ENCODE measurements at regions not wholly inside any gene's neighbourhood (a gene's known extent, or its start where the extent isn't known, plus 50 kb on each side); places are given as distances from the start of the nearest gene placed in this dataset.

DNA sequence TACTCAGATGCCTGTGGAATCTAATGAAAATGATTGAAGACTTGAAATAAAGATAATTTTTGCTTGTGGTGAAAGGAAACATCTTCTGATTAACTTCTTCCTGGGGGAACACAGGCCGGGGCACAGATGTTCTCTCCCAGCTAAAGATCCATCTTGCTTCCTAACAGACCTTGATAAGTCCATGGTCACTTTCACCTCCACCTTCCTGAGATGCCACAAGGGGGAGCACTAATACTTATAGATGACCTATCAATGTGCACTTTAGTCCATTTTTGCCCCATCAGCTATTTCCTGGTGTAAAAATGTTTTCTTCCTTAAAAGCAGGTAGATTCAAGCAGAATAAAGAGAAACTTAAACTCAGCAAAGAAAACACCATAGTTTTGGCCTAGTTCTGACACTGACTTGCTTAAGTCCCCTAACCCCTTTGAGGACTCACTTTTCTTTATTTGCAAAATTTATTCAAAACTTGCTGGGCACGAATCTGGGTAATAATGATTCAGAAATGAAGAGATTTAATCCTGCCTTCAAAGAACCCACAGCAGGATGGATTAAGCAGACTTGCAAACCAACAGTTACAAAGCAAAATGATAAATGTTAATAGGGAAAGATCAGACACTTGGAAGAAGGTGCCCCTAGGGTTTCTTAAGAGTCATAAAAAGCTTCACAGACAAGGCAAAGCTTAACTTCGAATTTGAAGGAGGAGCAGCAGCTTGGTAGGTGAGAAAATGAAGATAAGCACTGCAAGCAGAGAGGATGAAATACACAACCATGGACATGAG, 158.7 kb downstream of the RAB38 start:
- Histone ChIP-seq H3K4me3 (no peak overlapping the region), H3K27me3 (ENCODE audit: insufficient read depth in 3 of 3, low read length in 2 of 3) (no peaks in the 10 kb centered on the region), H3K27ac (no peak overlapping the region), H3K4me1 (no peaks in the 10 kb centered on the region), H3K9me3 (no peaks in the 10 kb centered on the region), H3K36me3 (ENCODE audit: insufficient read depth in 1 of 2, low read depth in 1 of 2) (no peaks in the 10 kb centered on the region)
- ATAC-seq (peak; percentile 61 to 88 (median 66)), DNase-seq (peak; percentile 27 to 28)
- 28 to 38% (median 35%) methylated on average over 3 of the region's 3 CpGs for WGBS, 3 donors
- intact Hi-C loops (cut with DNase I) = no loop called here
- TF ChIP-seq, protein P1, sequence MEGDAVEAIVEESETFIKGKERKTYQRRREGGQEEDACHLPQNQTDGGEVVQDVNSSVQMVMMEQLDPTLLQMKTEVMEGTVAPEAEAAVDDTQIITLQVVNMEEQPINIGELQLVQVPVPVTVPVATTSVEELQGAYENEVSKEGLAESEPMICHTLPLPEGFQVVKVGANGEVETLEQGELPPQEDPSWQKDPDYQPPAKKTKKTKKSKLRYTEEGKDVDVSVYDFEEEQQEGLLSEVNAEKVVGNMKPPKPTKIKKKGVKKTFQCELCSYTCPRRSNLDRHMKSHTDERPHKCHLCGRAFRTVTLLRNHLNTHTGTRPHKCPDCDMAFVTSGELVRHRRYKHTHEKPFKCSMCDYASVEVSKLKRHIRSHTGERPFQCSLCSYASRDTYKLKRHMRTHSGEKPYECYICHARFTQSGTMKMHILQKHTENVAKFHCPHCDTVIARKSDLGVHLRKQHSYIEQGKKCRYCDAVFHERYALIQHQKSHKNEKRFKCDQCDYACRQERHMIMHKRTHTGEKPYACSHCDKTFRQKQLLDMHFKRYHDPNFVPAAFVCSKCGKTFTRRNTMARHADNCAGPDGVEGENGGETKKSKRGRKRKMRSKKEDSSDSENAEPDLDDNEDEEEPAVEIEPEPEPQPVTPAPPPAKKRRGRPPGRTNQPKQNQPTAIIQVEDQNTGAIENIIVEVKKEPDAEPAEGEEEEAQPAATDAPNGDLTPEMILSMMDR (IDR thresholded peaks at IDR 0.05) = peak; percentile 72

DNA sequence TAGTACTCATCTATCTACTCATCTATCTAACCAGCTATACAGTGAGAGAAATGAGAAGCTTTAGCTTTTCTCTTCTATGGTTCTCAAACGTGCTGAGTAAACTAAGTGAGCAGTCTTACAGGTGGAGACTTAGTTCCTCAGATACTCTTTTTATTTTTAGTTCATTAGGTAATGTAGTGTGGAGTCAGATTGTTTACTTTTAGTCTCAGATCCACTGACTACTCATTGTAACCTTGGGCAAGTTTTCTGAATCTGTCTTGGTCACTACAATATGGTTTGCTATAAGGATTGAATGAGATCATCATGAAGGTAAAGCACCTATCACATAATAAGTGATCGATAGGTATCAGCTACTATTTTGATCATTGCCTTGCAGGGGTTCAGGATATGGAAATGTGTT, 160.1 kb downstream of the RAB38 start:
- DNase-seq = no peak
- Histone ChIP-seq H3K4me3 (no peak overlapping the region), H3K36me3 (ENCODE audit: insufficient read depth in 1 of 2, low read depth in 1 of 2) (no peaks in the 10 kb centered on the region), H3K4me1 (no peaks in the 10 kb centered on the region), H3K27ac (peak overlapping the region; percentile 0), H3K27me3 (ENCODE audit: insufficient read depth in 3 of 3, low read length in 2 of 3) (no peaks in the 10 kb centered on the region), H3K9me3 (no peaks in the 10 kb centered on the region)
- 62 to 82% (median 65%) methylated on average over 2 of the region's 2 CpGs for WGBS, 3 donors
- TF ChIP-seq, protein P1 (IDR thresholded peaks at IDR 0.05) = no peak
- intact Hi-C loops (cut with DNase I) = no loop called here
- ATAC-seq = peak in 3 of 4 donors; percentile 50 to 75 (median 64)

DNA sequence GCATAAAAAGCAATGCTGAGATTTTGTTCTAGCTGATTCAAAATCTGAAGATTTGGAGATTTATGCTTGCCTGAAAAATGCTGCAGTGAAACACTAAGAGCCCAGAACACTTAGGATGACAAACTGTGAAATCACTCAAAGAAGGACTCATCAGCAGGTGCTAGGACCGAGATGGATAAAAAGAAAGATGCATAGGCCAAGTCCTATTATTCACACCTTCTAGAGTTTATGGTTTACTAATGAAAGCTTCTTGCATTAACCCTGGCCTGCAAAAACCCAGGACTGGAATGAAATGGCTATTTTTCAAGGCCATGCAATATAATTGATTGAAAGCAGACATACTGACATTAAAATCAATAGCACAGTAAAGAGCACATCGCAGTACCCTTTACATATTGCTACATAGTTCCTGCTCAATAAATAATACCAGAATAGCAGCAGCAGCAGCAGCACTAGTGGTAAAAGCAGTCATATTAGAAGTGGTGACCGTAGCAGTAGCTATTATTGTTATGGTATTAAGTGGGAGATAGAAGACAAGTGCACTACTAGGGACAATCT, 161.7 kb downstream of the RAB38 start:
- Histone ChIP-seq H3K4me1 (no peaks in the 10 kb centered on the region), H3K9me3 (no peaks in the 10 kb centered on the region), H3K36me3 (ENCODE audit: insufficient read depth in 1 of 2, low read depth in 1 of 2) (no peaks in the 10 kb centered on the region), H3K27ac (no peak overlapping the region), H3K27me3 (ENCODE audit: insufficient read depth in 3 of 3, low read length in 2 of 3) (no peaks in the 10 kb centered on the region), H3K4me3 (no peak overlapping the region)
- intact Hi-C loops (cut with DNase I) = no loop called here
- TF ChIP-seq, protein P1 (IDR thresholded peaks at IDR 0.05) = no peak
- ATAC-seq (no peak), DNase-seq (no peak)
- 34 to 58% (median 57%) methylated on average over 3 of the region's 3 CpGs for WGBS, 3 donors

DNA sequence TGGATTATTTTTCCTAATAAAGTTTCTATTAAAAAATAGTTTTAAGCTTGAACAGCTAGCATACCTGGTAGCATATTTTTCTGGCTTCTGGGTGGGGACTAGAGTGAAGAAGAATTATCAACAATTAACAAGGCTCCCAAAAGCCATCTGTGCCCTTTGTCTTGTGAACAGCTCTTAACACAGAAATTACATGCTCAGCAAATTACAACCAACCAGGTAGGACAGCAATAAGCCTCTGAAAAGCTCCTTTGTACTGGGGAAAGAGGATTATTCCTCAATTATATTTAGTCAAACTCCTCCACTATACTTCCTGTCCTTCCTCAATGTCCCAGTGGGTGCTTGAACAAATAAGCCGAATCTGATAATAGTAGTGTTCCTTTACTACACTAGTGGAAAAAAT, 162.8 kb downstream of the RAB38 start:
- H3K4me1 ChIP-seq = no peaks in the 10 kb centered on the region
- no peaks in the 10 kb centered on the region for H3K27me3 ChIP-seq (ENCODE audit: insufficient read depth in 3 of 3, low read length in 2 of 3)
- 71 to 79% (median 79%) methylated on average over 1 of the region's 1 CpG for WGBS, 3 donors
- ATAC-seq = no peak
- intact Hi-C loops (cut with DNase I) = no loop called here
- no peak for DNase-seq
- no peak overlapping the region for H3K27ac ChIP-seq
- no peaks in the 10 kb centered on the region for H3K9me3 ChIP-seq
- H3K4me3 ChIP-seq = no peak overlapping the region
- no peaks in the 10 kb centered on the region for H3K36me3 ChIP-seq (ENCODE audit: insufficient read depth in 1 of 2, low read depth in 1 of 2)
- TF ChIP-seq, protein P1 (IDR thresholded peaks at IDR 0.05) = no peak

Data from psoas muscle (tissue), 7 donors.